ENCODE measurements at regions not wholly inside any gene's neighbourhood (a gene's known extent, or its start where the extent isn't known, plus 50 kb on each side); places are given as distances from the start of the nearest gene placed in this dataset.

GRCh38 chr18:37935086-37935485 is 369.5 kb upstream of the CELF4 start:
- TF ChIP-seq CTCF (IDR thresholded peaks at IDR 0.05) (no peak), POLR2AphosphoS5 (IDR thresholded peaks at IDR 0.05) (no peak), POLR2A (IDR thresholded peaks at IDR 0.05) (no peak), EP300 (IDR thresholded peaks at IDR 0.05) (no peak)
